Endodermal cell (in vitro differentiated cells): ENCODE measurements at regions not wholly inside any gene's neighbourhood (a gene's known extent, or its start where the extent isn't known, plus 50 kb on each side); places are given as distances from the start of the nearest gene placed in this dataset.

ENCODE experiments used
- DNase-seq: peaks from one replicate; pipeline ENCODE4 v3.0.0-alpha.2; 2017
- H3K27ac ChIP-seq: 2 replicates; pipeline ENCODE4 v1.5.1; 2013; ENCODE audit warnings: mild to moderate bottlenecking, low read depth, low read length, moderate library complexity
- H3K27me3 ChIP-seq: 2 replicates; pipeline ENCODE4 v1.6.1; 2013; ENCODE audit warnings: mild to moderate bottlenecking, low read length, moderate library complexity; ENCODE audit not compliant: insufficient read depth, control insufficient read depth, poor library complexity, severe bottlenecking
- H3K36me3 ChIP-seq: 2 replicates; pipeline ENCODE4 v1.7.0; 2013; ENCODE audit warnings: mild to moderate bottlenecking, low read length, moderate library complexity; ENCODE audit not compliant: control insufficient read depth, insufficient read depth
- H3K4me1 ChIP-seq: one replicate; pipeline ENCODE4 v1.7.0; 2013; ENCODE audit warnings: low read length; ENCODE audit not compliant: control insufficient read depth, insufficient read depth
- H3K4me3 ChIP-seq: 2 replicates; pipeline ENCODE4 v1.5.1; 2013; ENCODE audit warnings: mild to moderate bottlenecking, low read length, moderate library complexity
- H3K9ac ChIP-seq: 2 replicates; pipeline ENCODE4 v1.6.1; 2013; ENCODE audit warnings: mild to moderate bottlenecking, low read length, moderate library complexity; ENCODE audit not compliant: poor library complexity, severe bottlenecking; ENCODE audit errors: extremely low read depth
- H3K9me3 ChIP-seq: 2 replicates; pipeline ENCODE4 v1.6.1; 2013; ENCODE audit warnings: mild to moderate bottlenecking, low read length, moderate library complexity; ENCODE audit not compliant: control insufficient read depth
- H3K27ac Mint-ChIP-seq: 2 replicates; pipeline ENCODE4 v1.8.0; 2020; ENCODE audit warnings: mixed read lengths
- H3K27me3 Mint-ChIP-seq: 2 replicates; pipeline ENCODE4 v1.8.0; 2021; ENCODE audit warnings: mild to moderate bottlenecking, mixed read lengths; ENCODE audit not compliant: insufficient read depth
- H3K36me3 Mint-ChIP-seq: 2 replicates; pipeline ENCODE4 v1.8.0; 2020; ENCODE audit warnings: low read depth, mixed read lengths
- H3K4me1 Mint-ChIP-seq: 2 replicates; pipeline ENCODE4 v1.8.0; 2020; ENCODE audit warnings: mixed read lengths
- H3K4me3 Mint-ChIP-seq: 2 replicates; pipeline ENCODE4 v1.8.0; 2020; ENCODE audit warnings: mild to moderate bottlenecking, moderate library complexity, mixed read lengths
- H3K9me3 Mint-ChIP-seq: 2 replicates; pipeline ENCODE4 v1.8.0; 2020; ENCODE audit warnings: mild to moderate bottlenecking, mixed read lengths
- WGBS, 2 experiments: methylation state at CpG; one replicate each; pipeline versions ENCODE4 v1.1.5 to v1.1.7; 2013; ENCODE audit warnings: missing lambda C conversion rate in 2 of 2, mixed read lengths in 1 of 2; ENCODE audit not compliant: insufficient coverage in 1 of 2, insufficient read length in 1 of 2; 5-methylcytosine and 5-hydroxymethylcytosine counted together
- TF ChIP-seq, protein P1 (sequence below): fragments of 200-600 bp; sonication (generic); conservative IDR thresholded peaks from 2 replicates; pipeline ENCODE4 v1.5.0; 2021; ENCODE audit warnings: antibody characterized with exemption, mild to moderate bottlenecking

DNA sequence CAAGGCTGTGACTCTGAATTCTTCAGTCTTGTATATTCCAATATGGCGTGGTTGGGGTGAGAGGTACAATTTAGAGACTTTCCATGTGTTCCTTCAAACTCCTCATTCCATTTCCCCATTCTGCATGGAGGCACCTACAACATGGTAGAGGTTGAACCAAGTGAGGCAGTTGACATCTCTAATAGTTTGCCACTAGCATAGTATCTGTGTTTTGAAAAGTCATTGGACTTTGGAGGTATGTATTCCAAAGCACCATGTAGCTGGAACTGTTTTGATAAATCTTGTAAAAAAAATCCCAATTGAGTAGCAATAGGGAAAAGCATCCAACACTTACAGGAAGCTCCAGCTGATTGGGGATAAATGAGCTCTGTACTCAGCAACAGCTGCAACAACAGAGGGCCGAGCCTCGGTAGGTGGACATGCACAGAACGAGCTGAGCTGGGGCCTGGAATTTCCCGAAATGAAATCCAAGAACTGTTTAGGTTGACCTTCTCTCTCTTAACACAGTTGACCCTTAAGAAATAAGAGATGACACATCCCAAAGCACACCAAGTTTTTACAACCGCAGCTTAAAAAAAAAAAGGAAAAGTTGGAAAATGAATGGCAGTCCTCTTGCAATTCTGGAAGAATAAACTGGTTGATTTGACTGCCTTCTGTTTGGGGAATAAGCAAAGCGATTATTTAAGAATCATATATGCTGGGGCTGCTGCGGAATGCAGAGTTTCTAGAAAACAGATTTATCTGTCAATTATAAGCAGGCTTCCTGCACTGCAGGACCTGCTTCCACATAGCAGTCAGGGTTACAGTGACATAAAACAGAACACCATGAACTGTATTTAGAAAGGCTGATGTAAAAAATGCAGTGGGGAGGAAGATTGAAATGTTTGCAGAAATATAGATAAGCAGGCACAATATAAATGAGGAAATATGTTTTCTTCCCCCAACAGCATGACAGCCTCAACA lies 194.6 kb upstream of the KRR1 start:
- Histone ChIP-seq H3K4me1 (no peaks in the 10 kb centered on the region), H3K9ac (no peak overlapping the region), H3K36me3 (no peaks in the 10 kb centered on the region), H3K27me3 (no peaks in the 10 kb centered on the region), H3K27ac (no peak overlapping the region), H3K9me3 (no peaks in the 10 kb centered on the region), H3K4me3 (no peak overlapping the region)
- H3K27me3 Mint-ChIP-seq, result no peaks in the 10 kb centered on the region
- H3K4me3 Mint-ChIP-seq, result no peak overlapping the region
- TF ChIP-seq, protein P1, sequence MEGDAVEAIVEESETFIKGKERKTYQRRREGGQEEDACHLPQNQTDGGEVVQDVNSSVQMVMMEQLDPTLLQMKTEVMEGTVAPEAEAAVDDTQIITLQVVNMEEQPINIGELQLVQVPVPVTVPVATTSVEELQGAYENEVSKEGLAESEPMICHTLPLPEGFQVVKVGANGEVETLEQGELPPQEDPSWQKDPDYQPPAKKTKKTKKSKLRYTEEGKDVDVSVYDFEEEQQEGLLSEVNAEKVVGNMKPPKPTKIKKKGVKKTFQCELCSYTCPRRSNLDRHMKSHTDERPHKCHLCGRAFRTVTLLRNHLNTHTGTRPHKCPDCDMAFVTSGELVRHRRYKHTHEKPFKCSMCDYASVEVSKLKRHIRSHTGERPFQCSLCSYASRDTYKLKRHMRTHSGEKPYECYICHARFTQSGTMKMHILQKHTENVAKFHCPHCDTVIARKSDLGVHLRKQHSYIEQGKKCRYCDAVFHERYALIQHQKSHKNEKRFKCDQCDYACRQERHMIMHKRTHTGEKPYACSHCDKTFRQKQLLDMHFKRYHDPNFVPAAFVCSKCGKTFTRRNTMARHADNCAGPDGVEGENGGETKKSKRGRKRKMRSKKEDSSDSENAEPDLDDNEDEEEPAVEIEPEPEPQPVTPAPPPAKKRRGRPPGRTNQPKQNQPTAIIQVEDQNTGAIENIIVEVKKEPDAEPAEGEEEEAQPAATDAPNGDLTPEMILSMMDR, result no peak
- no peaks in the 10 kb centered on the region for H3K36me3 Mint-ChIP-seq
- H3K4me1 Mint-ChIP-seq, result peaks cover 6% of the 10 kb centered on the region
- no peak overlapping the region for H3K27ac Mint-ChIP-seq
- no peaks in the 10 kb centered on the region for H3K9me3 Mint-ChIP-seq
- no peak for DNase-seq
- 94% methylated on average over 8 of the region's 8 CpGs; no CpG with 5 or more reads in 1 of the 2 experiments for WGBS, 2 experiments

DNA sequence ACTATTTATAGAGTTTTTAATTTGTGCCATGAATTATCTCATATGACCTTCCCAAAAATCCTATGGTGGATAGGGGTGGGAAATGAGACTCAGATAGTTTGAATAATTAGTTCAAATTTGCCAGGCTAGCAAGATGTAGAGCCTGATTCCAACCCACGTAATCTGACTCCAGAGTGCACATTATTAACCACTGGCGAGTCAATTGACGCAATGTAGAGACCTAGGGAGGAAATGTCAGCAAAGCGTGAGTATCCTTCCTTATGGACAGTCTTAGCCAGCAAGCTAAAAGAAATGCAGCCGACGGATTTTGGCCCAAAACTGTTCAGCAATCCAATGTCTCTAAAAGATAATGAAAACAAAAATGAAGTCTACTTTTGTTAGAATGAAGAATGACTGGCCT lies 193.3 kb upstream of the KRR1 start:
- H3K9me3 Mint-ChIP-seq, result no peaks in the 10 kb centered on the region
- H3K4me1 ChIP-seq, result no peaks in the 10 kb centered on the region
- no peaks in the 10 kb centered on the region for H3K27me3 ChIP-seq
- H3K4me1 Mint-ChIP-seq, result peaks cover 8% of the 10 kb centered on the region
- TF ChIP-seq, protein P1, result no peak
- DNase-seq, result no peak
- no peaks in the 10 kb centered on the region for H3K36me3 ChIP-seq
- H3K4me3 ChIP-seq, result no peak overlapping the region
- H3K27ac ChIP-seq, result no peak overlapping the region
- H3K9ac ChIP-seq, result no peak overlapping the region
- H3K27ac Mint-ChIP-seq, result no peak overlapping the region
- no peaks in the 10 kb centered on the region for H3K27me3 Mint-ChIP-seq
- H3K9me3 ChIP-seq, result no peaks in the 10 kb centered on the region
- H3K36me3 Mint-ChIP-seq, result no peaks in the 10 kb centered on the region
- 97 to 100% methylated on average over 3 to 6 of the region's 6 CpGs for WGBS, 2 experiments
- H3K4me3 Mint-ChIP-seq, result no peak overlapping the region

DNA sequence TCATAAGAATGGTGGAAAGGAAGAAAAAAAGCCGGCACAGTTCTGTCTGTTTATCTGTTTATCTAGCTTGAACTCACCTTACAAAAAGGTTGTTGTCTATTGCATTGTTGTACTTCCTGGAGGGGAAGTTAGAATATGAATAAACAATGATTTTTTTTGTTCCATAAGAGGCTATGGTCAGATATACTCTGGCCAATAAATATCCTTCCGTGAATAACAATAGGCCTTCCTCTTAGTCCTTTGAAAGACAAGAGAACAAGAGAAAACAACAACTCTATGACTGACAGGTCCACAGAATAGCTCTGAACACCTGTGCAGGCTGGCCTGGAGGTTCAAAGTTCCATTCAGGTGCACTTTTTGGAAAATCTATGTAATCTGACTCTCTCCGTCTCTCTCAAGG lies 192.8 kb upstream of the KRR1 start:
- Mint-ChIP-seq H3K4me1 (peaks cover 9% of the 10 kb centered on the region), H3K27ac (no peak overlapping the region)
- 67 to 94% methylated on average over 1 to 3 of the region's 3 CpGs for WGBS, 2 experiments

More for the DNA sequence above, 192.8 kb upstream of the KRR1 start:
- no peaks in the 10 kb centered on the region for H3K36me3 Mint-ChIP-seq
- DNase-seq, result no peak
- H3K36me3 ChIP-seq, result no peaks in the 10 kb centered on the region
- H3K27ac ChIP-seq, result no peak overlapping the region
- H3K4me3 ChIP-seq, result no peak overlapping the region
- H3K9ac ChIP-seq, result no peak overlapping the region
- no peaks in the 10 kb centered on the region for H3K9me3 ChIP-seq
- TF ChIP-seq, protein P1, result no peak
- H3K27me3 ChIP-seq, result no peaks in the 10 kb centered on the region
- H3K9me3 Mint-ChIP-seq, result no peaks in the 10 kb centered on the region
- H3K4me1 ChIP-seq, result no peaks in the 10 kb centered on the region
- H3K4me3 Mint-ChIP-seq, result no peak overlapping the region
- H3K27me3 Mint-ChIP-seq, result no peaks in the 10 kb centered on the region
